Activated naive CD8-positive, alpha-beta T cell treated with anti-CD3 and anti-CD28 coated beads, Interleukin-2, amount 10 ng/mL, durations not matched to agents 7 days and 5 days (primary cell): ENCODE measurements at regions not wholly inside any gene's neighbourhood (a gene's known extent, or its start where the extent isn't known, plus 50 kb on each side); places are given as distances from the start of the nearest gene placed in this dataset.

ENCODE experiments used
- ATAC-seq: fragments of 150-1000 bp; cut with Tn5 transposase; one replicate; pipeline ENCODE4 v1.10.0; 2021; ENCODE audit warnings: low read depth, moderate library complexity
- POLR2A ChIA-PET: fragments of 350-600 bp; sonication (Branson Sonifier 250); formaldehyde crosslinking; loops from one replicate; lab custom pipeline; 2021; ENCODE audit warnings: antibody characterized with exemption; lab: Charles Lee
- DNase-seq: peaks from one replicate; pipeline ENCODE4 v3.0.0; 2021
- H3K27ac Mint-ChIP-seq: one replicate; pipeline ENCODE4 v1.8.0; 2022; ENCODE audit warnings: mild to moderate bottlenecking, mixed read lengths
- H3K27me3 Mint-ChIP-seq: one replicate; pipeline ENCODE4 v1.8.0; 2022; ENCODE audit warnings: mild to moderate bottlenecking, moderate library complexity, mixed read lengths
- H3K36me3 Mint-ChIP-seq: one replicate; pipeline ENCODE4 v1.8.0; 2021; ENCODE audit warnings: mild to moderate bottlenecking, mixed read lengths
- H3K4me1 Mint-ChIP-seq: one replicate; pipeline ENCODE4 v1.8.0; 2021; ENCODE audit warnings: mixed read lengths
- H3K4me3 Mint-ChIP-seq: one replicate; pipeline ENCODE4 v1.8.0; 2022; ENCODE audit warnings: mild to moderate bottlenecking, moderate library complexity, mixed read lengths
- H3K9me3 Mint-ChIP-seq: one replicate; pipeline ENCODE4 v1.8.0; 2021; ENCODE audit warnings: mixed read lengths

DNA sequence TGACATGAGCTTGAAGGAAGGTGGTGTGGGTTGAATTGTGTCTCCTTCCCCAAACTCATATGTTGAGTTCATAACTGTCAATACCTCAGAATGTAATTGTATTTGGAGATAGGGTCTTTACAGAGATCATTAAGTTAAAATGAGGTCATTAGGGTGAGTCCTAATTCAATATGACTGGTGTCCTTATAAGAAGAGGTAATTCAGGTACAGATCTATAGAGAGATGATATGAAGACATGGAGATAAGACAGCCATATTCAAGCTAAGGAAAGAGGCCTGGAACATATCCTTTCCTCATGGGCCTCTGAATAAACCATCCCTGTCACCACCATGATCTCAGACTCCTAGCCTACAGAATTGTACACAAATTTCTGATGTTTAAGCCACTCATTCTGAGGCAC lies 514.7 kb upstream of the MGAT4C start:
- H3K4me3 Mint-ChIP-seq = no peak overlapping the region
- no peaks in the 10 kb centered on the region for H3K27me3 Mint-ChIP-seq
- H3K36me3 Mint-ChIP-seq = no peaks in the 10 kb centered on the region
- DNase-seq = no peak
- ATAC-seq = no peak
- no peak overlapping the region for H3K27ac Mint-ChIP-seq
- no peaks in the 10 kb centered on the region for H3K4me1 Mint-ChIP-seq
- peaks cover 4% of the 10 kb centered on the region for H3K9me3 Mint-ChIP-seq
- POLR2A ChIA-PET = no interaction called here

- Mint-ChIP-seq H3K4me3 (no peak overlapping the region), H3K36me3 (no peaks in the 10 kb centered on the region), H3K27ac (no peak overlapping the region), H3K27me3 (no peaks in the 10 kb centered on the region), H3K9me3 (peaks cover 2% of the 10 kb centered on the region), H3K4me1 (no peaks in the 10 kb centered on the region)
- no peak for ATAC-seq
- POLR2A ChIA-PET = no interaction called here
- no peak for DNase-seq
These were observed 492.7 kb upstream of the MGAT4C start for GRCh38 chr12:86748894-86749293.

DNA sequence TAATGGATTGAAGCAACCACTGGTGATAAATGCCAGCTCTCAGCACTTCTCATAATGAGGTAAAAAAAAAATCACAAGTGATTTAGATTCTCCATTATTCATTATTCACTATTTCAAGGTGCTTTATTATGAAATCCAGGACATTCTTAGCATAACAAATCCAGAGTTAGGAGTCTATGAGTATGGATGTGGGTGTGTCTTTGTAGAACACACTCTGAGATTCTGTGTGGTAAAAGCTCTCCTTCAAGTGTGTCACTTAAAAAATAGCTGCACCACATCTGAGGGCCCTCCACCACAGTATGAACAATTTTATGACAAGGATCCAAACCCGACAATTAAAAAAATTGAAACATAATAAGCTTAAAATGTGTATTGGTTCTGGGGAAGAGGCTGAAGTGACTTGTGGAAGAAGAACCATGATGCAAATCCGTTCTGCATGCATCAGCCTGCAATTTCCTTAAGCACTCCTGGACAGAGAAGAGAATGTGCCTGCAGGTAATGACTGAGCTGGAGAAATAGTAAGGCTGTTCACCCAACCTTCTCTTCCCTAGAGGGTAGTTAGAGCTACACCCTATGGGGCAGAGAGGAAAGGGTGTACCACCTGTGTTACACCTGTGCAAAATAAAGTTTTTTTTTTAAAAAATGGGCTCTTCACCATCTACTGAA lies 488.5 kb upstream of the MGAT4C start:
- peaks cover 2% of the 10 kb centered on the region for H3K9me3 Mint-ChIP-seq
- no peak overlapping the region for H3K27ac Mint-ChIP-seq
- H3K4me1 Mint-ChIP-seq = no peaks in the 10 kb centered on the region
- no peak for DNase-seq
- H3K4me3 Mint-ChIP-seq = no peak overlapping the region
- POLR2A ChIA-PET = no interaction called here
- no peak for ATAC-seq
- no peaks in the 10 kb centered on the region for H3K27me3 Mint-ChIP-seq
- no peaks in the 10 kb centered on the region for H3K36me3 Mint-ChIP-seq

- no peaks in the 10 kb centered on the region for H3K36me3 Mint-ChIP-seq
- POLR2A ChIA-PET = no interaction called here
- ATAC-seq (no peak), DNase-seq (no peak)
- no peaks in the 10 kb centered on the region for H3K4me1 Mint-ChIP-seq
- H3K27me3 Mint-ChIP-seq = no peaks in the 10 kb centered on the region
- no peak overlapping the region for H3K27ac Mint-ChIP-seq
- H3K4me3 Mint-ChIP-seq = no peak overlapping the region
- peaks cover 2% of the 10 kb centered on the region for H3K9me3 Mint-ChIP-seq
These were observed 487.8 kb upstream of the MGAT4C start for GRCh38 chr12:86743875-86744536.

DNA sequence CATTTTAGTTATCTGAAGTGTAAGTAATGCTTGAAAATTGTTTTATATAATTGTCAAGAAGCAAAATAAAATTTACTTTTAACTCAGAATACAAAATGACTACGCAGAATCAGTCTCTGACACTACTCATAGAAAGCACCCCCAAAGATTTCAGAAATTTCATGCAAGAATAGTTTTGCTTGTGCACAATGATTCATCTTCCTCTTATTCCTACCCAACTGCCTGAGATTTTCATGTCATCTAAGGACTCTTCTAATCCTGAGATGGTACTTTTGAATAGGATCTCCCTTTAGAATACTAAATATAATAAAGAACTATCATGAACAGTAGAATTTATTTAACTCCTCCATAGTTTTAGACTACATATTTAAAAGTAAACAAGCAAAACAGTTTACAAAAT lies 485.3 kb upstream of the MGAT4C start:
- POLR2A ChIA-PET = no interaction called here
- no peak for DNase-seq
- Mint-ChIP-seq H3K4me1 (no peaks in the 10 kb centered on the region), H3K36me3 (no peaks in the 10 kb centered on the region), H3K4me3 (no peak overlapping the region), H3K27ac (no peak overlapping the region), H3K9me3 (no peaks in the 10 kb centered on the region), H3K27me3 (no peaks in the 10 kb centered on the region)
- no peak for ATAC-seq

DNA sequence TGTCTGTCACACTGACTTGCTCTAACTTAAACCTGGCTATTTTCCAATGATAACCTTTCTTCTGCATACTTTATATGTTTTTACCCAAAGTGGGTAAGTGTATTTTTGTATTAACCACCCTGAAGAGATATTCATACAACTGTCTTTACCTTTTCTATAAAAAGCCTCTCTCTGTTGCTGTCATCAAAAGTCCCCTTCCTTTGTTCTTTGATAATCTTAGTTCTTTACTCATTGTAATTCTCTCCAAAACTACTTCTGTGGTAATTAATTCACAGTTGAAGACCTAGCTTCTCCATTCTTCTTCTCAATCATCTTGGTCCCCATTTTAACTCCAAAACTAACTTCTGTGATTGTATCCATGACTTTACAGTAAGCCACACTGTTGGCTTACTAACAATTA lies 479.7 kb upstream of the MGAT4C start:
- H3K36me3 Mint-ChIP-seq = no peaks in the 10 kb centered on the region
- no peaks in the 10 kb centered on the region for H3K4me1 Mint-ChIP-seq
- H3K27ac Mint-ChIP-seq = no peak overlapping the region
- POLR2A ChIA-PET = no interaction called here
- H3K4me3 Mint-ChIP-seq = no peak overlapping the region
- no peak for DNase-seq
- no peaks in the 10 kb centered on the region for H3K9me3 Mint-ChIP-seq
- no peaks in the 10 kb centered on the region for H3K27me3 Mint-ChIP-seq
- no peak for ATAC-seq

DNA sequence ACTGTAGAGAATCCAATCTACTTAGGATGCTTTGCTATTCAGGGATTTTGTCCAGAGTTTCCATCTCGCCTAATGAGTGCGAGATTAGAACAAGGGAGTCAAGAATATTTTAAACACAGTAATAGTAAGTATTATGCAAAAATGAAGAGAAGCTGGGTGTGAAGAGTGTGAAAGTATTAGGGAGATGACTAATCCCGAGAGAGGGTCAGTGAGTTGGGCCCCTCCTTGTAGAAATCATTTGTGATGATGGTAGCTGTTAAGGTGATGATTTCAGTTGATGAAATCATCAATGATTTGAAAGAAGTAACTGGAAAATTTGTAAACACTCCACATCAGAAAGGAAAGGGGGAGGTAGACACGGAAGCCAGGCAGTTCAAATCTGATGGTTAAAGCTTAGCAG lies 478.9 kb upstream of the MGAT4C start:
- Mint-ChIP-seq H3K27ac (no peak overlapping the region), H3K4me1 (no peaks in the 10 kb centered on the region), H3K9me3 (no peaks in the 10 kb centered on the region), H3K36me3 (no peaks in the 10 kb centered on the region), H3K27me3 (no peaks in the 10 kb centered on the region), H3K4me3 (no peak overlapping the region)
- POLR2A ChIA-PET = no interaction called here
- ATAC-seq = no peak
- no peak for DNase-seq

DNA sequence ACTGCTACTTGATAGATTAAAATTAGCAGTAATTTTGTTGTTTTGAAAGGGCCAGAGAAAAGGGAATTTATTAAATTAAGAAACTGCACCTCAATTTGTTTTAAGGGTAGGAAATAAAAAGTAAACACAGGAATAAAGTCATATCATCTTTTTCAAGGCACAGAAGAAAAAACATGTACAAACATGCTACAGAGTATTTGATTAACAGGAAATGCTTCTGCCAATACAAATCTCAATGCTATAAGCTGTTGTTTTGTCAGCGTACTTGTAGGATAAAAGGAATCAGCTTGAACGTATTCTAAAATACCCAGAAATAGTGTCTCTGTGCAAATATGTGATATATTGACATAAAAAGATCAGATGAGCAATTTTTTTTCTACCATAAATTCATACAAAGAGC lies 474.0 kb upstream of the MGAT4C start:
- no peak overlapping the region for H3K27ac Mint-ChIP-seq
- ATAC-seq (no peak), DNase-seq (no peak)
- H3K4me3 Mint-ChIP-seq = no peak overlapping the region
- POLR2A ChIA-PET = no interaction called here
- H3K36me3 Mint-ChIP-seq = no peaks in the 10 kb centered on the region
- H3K4me1 Mint-ChIP-seq = no peaks in the 10 kb centered on the region
- H3K27me3 Mint-ChIP-seq = no peaks in the 10 kb centered on the region
- no peaks in the 10 kb centered on the region for H3K9me3 Mint-ChIP-seq

GRCh38 chr12:86729739-86730138 lies 473.5 kb upstream of the MGAT4C start:
- Mint-ChIP-seq H3K27me3 (no peaks in the 10 kb centered on the region), H3K4me3 (no peak overlapping the region), H3K9me3 (no peaks in the 10 kb centered on the region), H3K4me1 (no peaks in the 10 kb centered on the region), H3K36me3 (no peaks in the 10 kb centered on the region), H3K27ac (no peak overlapping the region)
- DNase-seq = no peak
- no peak for ATAC-seq
- POLR2A ChIA-PET = no interaction called here

- no peaks in the 10 kb centered on the region for H3K27me3 Mint-ChIP-seq
- no peak overlapping the region for H3K27ac Mint-ChIP-seq
- no peak overlapping the region for H3K4me3 Mint-ChIP-seq
- POLR2A ChIA-PET = no interaction called here
- H3K9me3 Mint-ChIP-seq = no peaks in the 10 kb centered on the region
- H3K4me1 Mint-ChIP-seq = no peaks in the 10 kb centered on the region
- no peaks in the 10 kb centered on the region for H3K36me3 Mint-ChIP-seq
- ATAC-seq = no peak
- DNase-seq = no peak
These were observed 471.0 kb upstream of the MGAT4C start for GRCh38 chr12:86727160-86727559.

DNA sequence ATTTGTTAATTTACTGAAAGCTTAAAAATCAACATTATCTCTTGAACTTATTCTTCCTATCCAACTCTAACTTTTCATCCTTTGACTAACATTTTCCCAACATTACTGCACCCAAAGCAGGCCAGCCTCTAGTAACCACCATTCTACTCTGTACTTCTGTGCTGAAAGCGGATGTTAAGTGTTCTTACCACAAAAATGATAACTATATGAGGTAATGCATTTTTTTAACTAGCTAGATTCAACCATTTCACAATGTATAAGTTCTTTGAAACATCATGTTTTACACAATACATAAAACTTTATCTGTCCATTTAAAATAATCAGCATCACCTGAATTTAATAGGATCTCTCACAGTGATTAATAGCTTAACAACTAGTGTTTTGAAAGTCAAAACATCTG lies 468.5 kb upstream of the MGAT4C start:
- Mint-ChIP-seq H3K4me3 (no peak overlapping the region), H3K4me1 (no peaks in the 10 kb centered on the region), H3K27me3 (no peaks in the 10 kb centered on the region), H3K36me3 (no peaks in the 10 kb centered on the region), H3K9me3 (peaks cover 2% of the 10 kb centered on the region), H3K27ac (no peak overlapping the region)
- DNase-seq = no peak
- POLR2A ChIA-PET = no interaction called here
- no peak for ATAC-seq

DNA sequence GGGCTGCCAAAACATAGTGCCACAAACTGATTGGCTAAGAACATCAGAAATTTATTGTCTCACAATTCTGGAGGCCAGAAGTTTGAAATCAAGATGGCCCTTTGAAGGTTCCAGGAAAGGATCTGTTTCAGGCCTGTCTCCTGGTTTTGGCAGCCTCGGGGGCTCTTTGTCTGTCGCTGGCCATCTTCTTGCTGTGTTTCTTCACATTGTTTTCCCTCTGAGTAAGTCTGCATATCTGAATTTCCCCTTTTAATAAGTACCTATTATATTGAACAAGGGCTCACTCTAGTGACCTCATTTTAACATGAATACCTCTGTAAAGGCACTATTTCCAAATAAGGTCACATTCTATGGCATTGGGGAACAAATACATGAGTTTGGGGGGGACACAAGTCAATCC lies 467.1 kb upstream of the MGAT4C start:
- H3K36me3 Mint-ChIP-seq = no peaks in the 10 kb centered on the region
- H3K4me3 Mint-ChIP-seq = no peak overlapping the region
- no peaks in the 10 kb centered on the region for H3K27me3 Mint-ChIP-seq
- no peak overlapping the region for H3K27ac Mint-ChIP-seq
- DNase-seq (no peak), ATAC-seq (no peak)
- POLR2A ChIA-PET = no interaction called here
- no peaks in the 10 kb centered on the region for H3K4me1 Mint-ChIP-seq
- peaks cover 6% of the 10 kb centered on the region for H3K9me3 Mint-ChIP-seq

GRCh38 chr12:86721713-86722397 lies 465.7 kb upstream of the MGAT4C start:
- ATAC-seq (no peak), DNase-seq (no peak)
- H3K9me3 Mint-ChIP-seq = peaks cover 6% of the 10 kb centered on the region
- H3K36me3 Mint-ChIP-seq = no peaks in the 10 kb centered on the region
- POLR2A ChIA-PET = no interaction called here
- no peak overlapping the region for H3K27ac Mint-ChIP-seq
- no peaks in the 10 kb centered on the region for H3K4me1 Mint-ChIP-seq
- no peaks in the 10 kb centered on the region for H3K27me3 Mint-ChIP-seq
- no peak overlapping the region for H3K4me3 Mint-ChIP-seq

- DNase-seq (no peak), ATAC-seq (no peak)
- POLR2A ChIA-PET = no interaction called here
- peaks cover 6% of the 10 kb centered on the region for H3K9me3 Mint-ChIP-seq
- no peak overlapping the region for H3K4me3 Mint-ChIP-seq
- H3K36me3 Mint-ChIP-seq = no peaks in the 10 kb centered on the region
- no peaks in the 10 kb centered on the region for H3K4me1 Mint-ChIP-seq
- H3K27me3 Mint-ChIP-seq = no peaks in the 10 kb centered on the region
- no peak overlapping the region for H3K27ac Mint-ChIP-seq
These were observed 463.2 kb upstream of the MGAT4C start for GRCh38 chr12:86719381-86719780.
